Stimulated activated CD4-positive, alpha-beta T cell treated with anti-CD3 and anti-CD28 coated beads, Interleukin-2, amount 100 ng/mL, for 48 hours (primary cell): ENCODE measurements at regions not wholly inside any gene's neighbourhood (a gene's known extent, or its start where the extent isn't known, plus 50 kb on each side); places are given as distances from the start of the nearest gene placed in this dataset.

ENCODE experiments used
- DNase-seq, 2 donors: peaks; one replicate each; pipeline ENCODE4 v3.0.0-alpha.2; 2020

GRCh38 chr13:105579821-105580710 is 955.4 kb downstream of the EFNB2 start:
- DNase-seq = no peak

GRCh38 chr13:105573136-105573535 is 962.3 kb downstream of the EFNB2 start:
- DNase-seq = no peak

- no peak for DNase-seq
Measured at GRCh38 chr13:105572401-105572800, 963.1 kb downstream of the EFNB2 start.

GRCh38 chr13:105569816-105570215 is 965.6 kb downstream of the EFNB2 start:
- no peak for DNase-seq

DNA sequence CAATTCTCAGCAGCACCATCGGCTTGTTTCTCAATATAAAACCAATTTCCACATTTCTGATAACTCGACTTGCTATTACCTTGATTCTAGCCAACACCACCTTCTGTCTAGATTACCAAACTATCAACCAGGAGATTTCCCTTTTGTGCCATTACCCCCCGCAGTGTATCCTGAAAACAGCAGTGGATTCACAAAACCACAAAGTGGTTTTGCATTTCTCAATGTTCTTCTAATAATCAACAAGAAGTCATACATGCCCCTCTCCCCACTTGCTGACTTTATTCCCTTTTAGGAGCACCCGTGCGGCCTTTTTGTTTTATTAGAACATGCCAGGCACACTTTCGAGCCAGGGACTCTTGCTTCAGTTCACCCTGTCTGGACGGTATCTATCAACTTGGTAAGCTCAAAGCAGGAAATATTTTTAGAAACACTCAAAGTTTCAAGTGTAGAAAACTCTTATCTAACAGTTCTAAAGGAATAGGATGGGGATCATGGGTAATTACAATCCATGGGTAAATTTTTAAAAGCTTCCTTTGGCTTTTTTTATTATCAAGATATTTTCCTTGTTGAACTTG is 967.4 kb downstream of the EFNB2 start:
- no peak for DNase-seq

- DNase-seq = no peak
Measured at GRCh38 chr13:105565136-105565727, 970.2 kb downstream of the EFNB2 start.

DNA sequence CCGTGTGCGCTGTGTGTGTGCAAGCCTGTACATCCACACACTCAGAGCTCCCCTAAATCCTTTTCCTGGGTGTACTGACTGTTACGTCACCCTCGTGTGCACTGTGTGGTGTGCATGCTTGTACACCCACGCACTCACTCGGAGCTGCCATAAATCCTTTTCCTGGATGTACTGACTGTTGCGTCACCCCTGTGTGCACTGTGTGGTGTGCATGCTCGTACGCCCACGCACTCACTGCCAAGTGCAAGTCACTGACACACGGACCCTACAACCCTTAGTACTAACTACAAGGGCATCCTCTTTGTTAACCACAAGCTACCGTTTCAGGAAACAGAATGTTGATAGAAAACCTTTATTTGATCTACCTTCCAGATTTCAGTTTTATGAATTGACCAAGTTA is 983.4 kb downstream of the EFNB2 start:
- no peak for DNase-seq

GRCh38 chr13:105547851-105548250 is 987.6 kb downstream of the EFNB2 start:
- DNase-seq = no peak

- no peak for DNase-seq
Measured at GRCh38 chr13:105545811-105546210, 989.7 kb downstream of the EFNB2 start.

DNA sequence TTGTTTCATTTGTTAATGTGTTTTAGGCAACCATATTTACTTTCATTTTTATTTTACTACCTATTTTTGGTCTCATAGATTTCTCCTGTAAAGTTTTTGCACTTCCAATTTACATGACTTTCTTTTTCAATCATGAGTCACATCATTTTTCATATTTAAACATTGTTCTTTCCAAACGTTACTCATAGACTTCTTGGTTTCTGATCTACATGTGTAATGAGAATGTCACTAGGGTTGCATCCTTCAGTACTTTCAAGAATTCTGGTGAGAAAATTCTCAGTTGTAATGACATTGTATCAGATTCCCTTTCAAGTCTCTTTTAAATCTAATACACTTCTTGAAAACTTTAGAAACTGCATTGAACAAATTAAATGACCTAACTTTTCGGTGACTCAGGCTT is 991.7 kb downstream of the EFNB2 start:
- DNase-seq = no peak

DNA sequence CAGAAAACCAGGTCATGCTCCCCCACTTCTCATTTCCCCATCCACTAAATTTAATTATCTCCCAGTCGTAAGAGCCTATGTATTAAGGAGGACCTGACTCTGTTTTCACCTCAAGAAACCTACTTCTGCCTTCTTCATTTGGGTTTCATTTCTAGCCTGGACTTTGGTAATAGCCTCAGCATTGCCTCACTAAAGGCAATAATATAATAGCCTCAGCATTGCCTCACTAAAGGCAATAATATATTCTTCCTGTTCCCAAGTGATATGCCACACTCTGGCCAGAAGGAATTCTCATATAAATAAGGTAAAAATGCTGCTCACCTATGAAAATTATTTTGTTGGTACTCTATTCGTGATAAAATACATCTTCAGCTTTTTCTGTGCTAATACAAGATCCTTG is 993.9 kb downstream of the EFNB2 start:
- DNase-seq = no peak

- no peak for DNase-seq
Measured at GRCh38 chr13:105538346-105538745, 997.1 kb downstream of the EFNB2 start.

- DNase-seq = no peak
Measured at GRCh38 chr13:105537113-105537512, 998.3 kb downstream of the EFNB2 start.

DNA sequence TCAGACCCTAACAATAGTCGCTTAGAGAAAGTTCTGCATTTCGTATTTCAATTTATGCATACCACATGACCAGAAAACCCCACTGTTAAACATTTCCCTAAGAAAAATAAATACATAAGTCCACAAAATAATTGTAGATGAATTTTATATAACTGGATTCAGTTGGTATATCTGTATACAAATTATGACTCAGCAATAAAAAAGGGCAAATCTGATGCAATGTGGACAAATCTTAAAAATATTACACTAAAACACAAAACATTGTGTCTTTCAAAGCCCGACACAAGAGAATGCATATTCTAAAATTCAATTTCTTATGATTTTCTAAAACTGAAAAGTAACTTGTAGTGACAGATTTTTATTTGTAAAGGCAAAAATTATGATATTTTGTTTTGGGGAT is 1005.0 kb downstream of the EFNB2 start:
- no peak for DNase-seq

GRCh38 chr13:105527127-105527526 is 1008.3 kb downstream of the EFNB2 start:
- DNase-seq = no peak

GRCh38 chr13:105519771-105520170 is 1015.7 kb downstream of the EFNB2 start:
- DNase-seq = no peak

DNA sequence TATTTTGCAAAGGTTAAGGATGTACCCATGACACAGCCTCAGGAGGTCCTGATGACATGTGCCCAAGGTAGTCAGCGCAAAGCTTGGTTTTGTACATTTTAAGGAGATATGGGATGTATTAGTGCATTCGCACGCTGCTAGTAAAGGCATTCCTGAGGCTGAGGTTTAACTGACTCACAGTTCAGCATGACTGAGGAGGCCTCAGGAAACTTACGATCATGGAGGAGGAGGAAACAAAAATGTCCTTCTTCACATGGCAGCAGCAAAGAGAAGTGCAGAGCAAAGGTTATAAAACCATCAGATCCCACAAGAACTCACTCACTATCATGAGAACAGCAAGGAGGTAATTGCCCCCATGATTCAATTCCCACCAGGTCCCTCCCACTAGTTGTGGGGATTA is 1017.4 kb downstream of the EFNB2 start:
- DNase-seq = no peak

GRCh38 chr13:105514401-105514800 is 1021.1 kb downstream of the EFNB2 start:
- no peak for DNase-seq

GRCh38 chr13:105513448-105513847 is 1022.0 kb downstream of the EFNB2 start:
- DNase-seq = no peak

GRCh38 chr13:105509981-105510762 is 1025.3 kb downstream of the EFNB2 start:
- no peak for DNase-seq

DNA sequence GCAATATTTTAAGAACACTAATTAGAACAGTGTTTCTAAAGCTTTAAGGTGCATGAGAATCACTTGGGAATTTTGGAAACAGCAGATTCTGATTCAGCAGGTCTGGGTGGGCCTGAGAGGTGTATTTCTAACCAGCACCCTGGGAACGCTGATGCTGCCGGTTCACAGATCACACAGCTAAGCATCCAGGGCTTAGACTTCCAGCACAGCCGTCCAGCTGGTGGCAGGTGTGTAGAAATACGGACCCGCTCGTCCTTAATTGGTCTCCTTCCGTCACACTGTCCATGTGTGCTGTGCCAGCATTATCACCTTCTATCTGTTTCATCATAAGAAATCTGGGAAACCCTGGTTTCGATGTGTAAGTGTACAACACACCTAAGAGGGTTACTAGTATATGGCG is 1029.0 kb downstream of the EFNB2 start:
- no peak for DNase-seq

GRCh38 chr13:105502193-105502592 is 1033.3 kb downstream of the EFNB2 start:
- no peak for DNase-seq

- DNase-seq = no peak
Measured at GRCh38 chr13:105497597-105497996, 1037.9 kb downstream of the EFNB2 start.
